HepG2 (cell line): ENCODE measurements at regions not wholly inside any gene's neighbourhood (a gene's known extent, or its start where the extent isn't known, plus 50 kb on each side); places are given as distances from the start of the nearest gene placed in this dataset.

Experiments used
- ARHGAP35 ChIP-seq: sonication (generic); formaldehyde crosslinking; IDR thresholded peaks from 2 replicates; pipeline ENCODE4 v1.9.0; 2022; ENCODE audit warnings: mild to moderate bottlenecking, inconsistent platforms, moderate library complexity, missing genetic modification reagents, borderline replicate concordance
- ESRRA ChIP-seq: sonication (generic); formaldehyde crosslinking; IDR thresholded peaks from 2 replicates; pipeline ENCODE4 v1.5.1; 2020; ENCODE audit warnings: mild to moderate bottlenecking, low read depth, missing genetic modification reagents
- FOSL2 ChIP-seq: sonication (generic); formaldehyde crosslinking; IDR thresholded peaks from 2 replicates; pipeline ENCODE4 v1.4.0; 2020; ENCODE audit warnings: missing genetic modification reagents
- GLI4 ChIP-seq: sonication (generic); formaldehyde crosslinking; IDR thresholded peaks from 2 replicates; pipeline ENCODE4 v1.5.1; 2020; ENCODE audit warnings: missing genetic modification reagents, mild to moderate bottlenecking, moderate library complexity, borderline replicate concordance
- HNF4G ChIP-seq, 2 experiments: sonication (generic) in 1 of 2; formaldehyde crosslinking in 1 of 2; IDR thresholded peaks; 2 replicates each; pipeline versions ENCODE4 v1.4.0 to v1.6.1; 2011 to 2020; ENCODE audit warnings: borderline replicate concordance in 2 of 2, low read depth in 2 of 2, mild to moderate bottlenecking in 2 of 2, low read length in 1 of 2, missing genetic modification reagents in 1 of 2, moderate library complexity in 1 of 2
- JUNB ChIP-seq: sonication (generic); formaldehyde crosslinking; IDR thresholded peaks from 2 replicates; pipeline ENCODE4 v1.8.0; 2022; ENCODE audit warnings: missing genetic modification reagents, mild to moderate bottlenecking, borderline replicate concordance
- MED1 ChIP-seq: sonication (generic); formaldehyde crosslinking; IDR thresholded peaks from 2 replicates; pipeline ENCODE4 v1.4.0; 2020; ENCODE audit warnings: missing genetic modification reagents
- MTA1 ChIP-seq: sonication (generic); formaldehyde crosslinking; IDR thresholded peaks from 2 replicates; pipeline ENCODE4 v1.4.0; 2020; ENCODE audit warnings: missing genetic modification reagents, mild to moderate bottlenecking, borderline replicate concordance
- NONO ChIP-seq, 2 experiments: fragments of 450-650 bp in 1 of 2; sonication (generic) in 1 of 2; formaldehyde crosslinking in 1 of 2; IDR thresholded peaks in 1 of 2; conservative IDR thresholded peaks in 1 of 2; 2 replicates each; pipeline versions ENCODE4 v1.6.1 to v1.8.0; 2017 to 2022; ENCODE audit warnings: mild to moderate bottlenecking in 1 of 2, missing genetic modification reagents in 1 of 2, moderate library complexity in 1 of 2
- RFXANK ChIP-seq: IDR thresholded peaks from 2 replicates; pipeline ENCODE4 v1.6.1; 2016
- SPEN ChIP-seq: sonication (generic); formaldehyde crosslinking; IDR thresholded peaks from 2 replicates; pipeline ENCODE4 v1.5.1; 2020; ENCODE audit warnings: low read depth, mild to moderate bottlenecking, missing genetic modification reagents
- SUZ12 ChIP-seq: fragments of 150-350 bp; IDR thresholded peaks from 2 replicates; pipeline ENCODE4 v1.6.1; 2014; ENCODE audit warnings: low read depth, low read length
- THAP8 ChIP-seq: sonication (generic); formaldehyde crosslinking; IDR thresholded peaks from 2 replicates; pipeline ENCODE4 v1.5.1; 2020; ENCODE audit warnings: missing genetic modification reagents, mild to moderate bottlenecking, borderline replicate concordance
- ZBTB7B ChIP-seq: sonication (generic); formaldehyde crosslinking; IDR thresholded peaks from 2 replicates; pipeline ENCODE4 v1.4.0; 2020; ENCODE audit warnings: missing genetic modification reagents
- ZFP36L2 ChIP-seq: sonication (generic); formaldehyde crosslinking; IDR thresholded peaks from 2 replicates; pipeline ENCODE4 v1.4.0; 2020; ENCODE audit warnings: missing genetic modification reagents
- ZNF180 ChIP-seq: sonication (generic); formaldehyde crosslinking; IDR thresholded peaks from 2 replicates; pipeline ENCODE4 v1.4.0; 2020; ENCODE audit warnings: low read depth, missing genetic modification reagents, borderline replicate concordance
- ZNF225 ChIP-seq: sonication (generic); formaldehyde crosslinking; IDR thresholded peaks from 2 replicates; pipeline ENCODE4 v1.4.0; 2020; ENCODE audit warnings: mild to moderate bottlenecking, missing genetic modification reagents
- ZNF280D ChIP-seq: sonication (generic); formaldehyde crosslinking; IDR thresholded peaks from 2 replicates; pipeline ENCODE4 v1.5.1; 2020; ENCODE audit warnings: mild to moderate bottlenecking, missing genetic modification reagents
- ZNF432 ChIP-seq: sonication (generic); formaldehyde crosslinking; IDR thresholded peaks from 2 replicates; pipeline ENCODE4 v1.5.0; 2020; ENCODE audit warnings: missing genetic modification reagents, mild to moderate bottlenecking, borderline replicate concordance
- ZNF501 ChIP-seq: sonication (generic); formaldehyde crosslinking; IDR thresholded peaks from 2 replicates; pipeline ENCODE4 v1.5.1; 2020; ENCODE audit warnings: mild to moderate bottlenecking, moderate library complexity, missing genetic modification reagents
- ZNF557 ChIP-seq: sonication (generic); formaldehyde crosslinking; IDR thresholded peaks from 2 replicates; pipeline ENCODE4 v1.4.0; 2020; ENCODE audit warnings: missing genetic modification reagents
- ZNF580 ChIP-seq: IDR thresholded peaks from 2 replicates; pipeline ENCODE4 v1.6.1; 2016; ENCODE audit warnings: low read depth, borderline replicate concordance
- ZNF761 ChIP-seq: sonication (generic); formaldehyde crosslinking; conservative IDR thresholded peaks from 2 replicates; pipeline ENCODE4 v1.4.0; 2020; ENCODE audit warnings: mild to moderate bottlenecking, missing genetic modification reagents
- ZNF878 ChIP-seq: sonication (generic); formaldehyde crosslinking; IDR thresholded peaks from 2 replicates; pipeline ENCODE4 v1.8.1; 2023; ENCODE audit warnings: mild to moderate bottlenecking, missing genetic modification reagents, moderate library complexity

GRCh38 chr3:127473244-127474024 lies 117.1 kb downstream of the TPRA1 start (continued):
- no peak for TF ChIP-seq SUZ12
- peak; percentile 75; the same call in 1 of the 2 replicates for TF ChIP-seq ESRRA (CRISPR knock-in tag)
- TF ChIP-seq RFXANK (CRISPR knock-in tag), result no peak
- TF ChIP-seq ARHGAP35 (CRISPR knock-in tag), result no peak
- TF ChIP-seq ZNF878 (CRISPR knock-in tag), result 0 out of 2 replicates have a peak, but pooled peaks have one; percentile 26
- TF ChIP-seq JUNB (CRISPR knock-in tag), result no peak
- peak; percentile 89 for TF ChIP-seq HNF4G (IDR thresholded peaks at IDR 0.05; ENCODE audit: borderline replicate concordance, low read depth, low read length)
- TF ChIP-seq HNF4G (CRISPR knock-in tag; IDR thresholded peaks at IDR 0.05; ENCODE audit: borderline replicate concordance, low read depth), result peak; percentile 64; the same call in 1 of the 2 replicates
- no peak for TF ChIP-seq ZNF225
- TF ChIP-seq ZFP36L2 (CRISPR knock-in tag), result no peak
- no peak for TF ChIP-seq NONO (IDR thresholded peaks at IDR 0.05)
- TF ChIP-seq NONO (CRISPR knock-in tag; conservative IDR thresholded peaks at IDR 0.05), result no peak
- no peak for TF ChIP-seq THAP8 (CRISPR knock-in tag)
- TF ChIP-seq ZNF761 (CRISPR knock-in tag), result 0 out of 2 replicates have a peak, but pooled peaks have one; percentile 37
- no peak for TF ChIP-seq ZNF432 (CRISPR knock-in tag)
- no peak for TF ChIP-seq ZNF280D (CRISPR knock-in tag)
- no peak for TF ChIP-seq GLI4
- TF ChIP-seq ZBTB7B (CRISPR knock-in tag), result peak; percentile 81; the same call in 1 of the 2 replicates
- TF ChIP-seq FOSL2 (CRISPR knock-in tag), result peak; percentile 54; the same call in 1 of the 2 replicates
- no peak for TF ChIP-seq MED1
- TF ChIP-seq MTA1 (CRISPR knock-in tag), result 0 out of 2 replicates have a peak, but pooled peaks have one; percentile 34
- TF ChIP-seq ZNF180 (CRISPR knock-in tag), result no peak
- 0 out of 2 replicates have a peak, but pooled peaks have one; percentile 41 for TF ChIP-seq SPEN (CRISPR knock-in tag)
- no peak for TF ChIP-seq ZNF557 (CRISPR knock-in tag)
- TF ChIP-seq ZNF501, result peak; percentile 43; the same call in 1 of the 2 replicates
- TF ChIP-seq ZNF580 (CRISPR knock-in tag), result no peak
